Vagina (tissue), 2 donors: ENCODE measurements at regions not wholly inside any gene's neighbourhood (a gene's known extent, or its start where the extent isn't known, plus 50 kb on each side); places are given as distances from the start of the nearest gene placed in this dataset.
"Not testable (repeated sequence)": the region's sequence is repeated elsewhere in the genome, so short reads cannot be mapped to it uniquely, and the experiment has no call there.

Source experiments
- DNase-seq, 2 donors: peaks; one replicate each; pipeline ENCODE4 v3.0.0-alpha.2; 2017; ENCODE audit errors: extremely low spot score in 2 of 2
- H3K27ac ChIP-seq: fragments of 200-600 bp; sonication (generic); one replicate; pipeline ENCODE4 v1.5.1; 2019
- H3K27me3 ChIP-seq: fragments of 200-600 bp; sonication (generic); one replicate; pipeline ENCODE4 v1.5.1; 2019
- H3K36me3 ChIP-seq, 2 donors: fragments of 200-600 bp; sonication (generic); one replicate each; pipeline ENCODE4 v1.5.1; 2017 to 2019
- H3K4me1 ChIP-seq: fragments of 200-600 bp; sonication (generic); one replicate; pipeline ENCODE4 v1.5.1; 2019
- H3K4me3 ChIP-seq, 2 donors: fragments of 200-600 bp; sonication (generic); 1 replicate in 1 of 2; 2 replicates in 1 of 2; pipeline ENCODE4 v1.5.1; 2016 to 2019
- H3K9me3 ChIP-seq: fragments of 200-600 bp; sonication (generic); one replicate; pipeline ENCODE4 v1.5.1; 2019
- POLR2A ChIP-seq, 2 donors: fragments of 450-650 bp; IDR thresholded peaks; one replicate each; pipeline ENCODE4 v1.6.1; 2017; ENCODE audit warnings: antibody characterized with exemption in 2 of 2, mild to moderate bottlenecking in 2 of 2, moderate library complexity in 2 of 2
- POLR2AphosphoS5 ChIP-seq, 2 donors: sonication (generic); formaldehyde crosslinking; IDR thresholded peaks; one replicate each; pipeline ENCODE4 v1.9.0; 2017; ENCODE audit warnings: antibody characterized with exemption in 2 of 2, mild to moderate bottlenecking in 2 of 2, low read depth in 1 of 2; ENCODE audit not compliant: insufficient read depth in 1 of 2
- intact Hi-C: fragments of 100-400 bp; cut with DNase I; formaldehyde crosslinking; loops from one replicate; pipeline ENCODE4 v1.15.1; 2023
- TF ChIP-seq, protein P1 (sequence below), 3 experiments: fragments of 450-650 bp in 2 of 3; fragments of 200-600 bp in 1 of 3; sonication (generic) in 1 of 3; IDR thresholded peaks; one replicate each; pipeline ENCODE4 v1.5.1; 2017 to 2019; ENCODE audit warnings: antibody characterized with exemption in 3 of 3, mild to moderate bottlenecking in 2 of 3, moderate library complexity in 2 of 3

DNA sequence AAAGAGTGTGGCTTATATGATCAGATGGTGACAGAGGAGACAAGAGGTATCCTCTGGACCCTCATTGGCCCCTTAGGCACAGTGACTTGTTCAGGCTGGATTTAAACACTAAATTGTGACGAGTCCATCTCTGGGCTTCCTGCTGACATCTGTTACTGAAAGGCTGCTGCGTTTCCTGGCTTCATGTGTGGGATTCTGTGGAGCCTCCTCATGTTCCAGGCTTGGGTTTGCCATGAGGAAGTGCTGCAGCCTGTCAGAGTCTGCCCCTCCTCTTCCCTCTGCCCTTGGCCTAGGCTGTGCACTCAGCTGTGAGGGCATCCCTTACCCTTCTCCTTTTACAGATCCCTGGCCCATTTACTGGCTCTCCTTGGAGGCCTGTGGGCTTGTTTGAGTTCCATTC lies 159.1 kb upstream of the TTC29 start:
- no peak for DNase-seq
- no peaks in the 10 kb centered on the region for H3K27me3 ChIP-seq
- H3K36me3 ChIP-seq, result no peaks in the 10 kb centered on the region
- H3K4me1 ChIP-seq, result peaks cover 5% of the 10 kb centered on the region
- intact Hi-C loops, result loop anchor here (5.0 to 10.0 kb wide), 2 partner anchors 760 to 1488 kb away; no protein-coding TSS in a partner anchor
- no peak overlapping the region for H3K27ac ChIP-seq
- H3K4me3 ChIP-seq, result no peak overlapping the region
- H3K9me3 ChIP-seq, result no peaks in the 10 kb centered on the region
- TF ChIP-seq POLR2AphosphoS5 (IDR thresholded peaks at IDR 0.05; ENCODE audit: insufficient read depth in 1 of 2, low read depth in 1 of 2) (no peak), POLR2A (IDR thresholded peaks at IDR 0.05) (no peak)
- TF ChIP-seq, protein P1, sequence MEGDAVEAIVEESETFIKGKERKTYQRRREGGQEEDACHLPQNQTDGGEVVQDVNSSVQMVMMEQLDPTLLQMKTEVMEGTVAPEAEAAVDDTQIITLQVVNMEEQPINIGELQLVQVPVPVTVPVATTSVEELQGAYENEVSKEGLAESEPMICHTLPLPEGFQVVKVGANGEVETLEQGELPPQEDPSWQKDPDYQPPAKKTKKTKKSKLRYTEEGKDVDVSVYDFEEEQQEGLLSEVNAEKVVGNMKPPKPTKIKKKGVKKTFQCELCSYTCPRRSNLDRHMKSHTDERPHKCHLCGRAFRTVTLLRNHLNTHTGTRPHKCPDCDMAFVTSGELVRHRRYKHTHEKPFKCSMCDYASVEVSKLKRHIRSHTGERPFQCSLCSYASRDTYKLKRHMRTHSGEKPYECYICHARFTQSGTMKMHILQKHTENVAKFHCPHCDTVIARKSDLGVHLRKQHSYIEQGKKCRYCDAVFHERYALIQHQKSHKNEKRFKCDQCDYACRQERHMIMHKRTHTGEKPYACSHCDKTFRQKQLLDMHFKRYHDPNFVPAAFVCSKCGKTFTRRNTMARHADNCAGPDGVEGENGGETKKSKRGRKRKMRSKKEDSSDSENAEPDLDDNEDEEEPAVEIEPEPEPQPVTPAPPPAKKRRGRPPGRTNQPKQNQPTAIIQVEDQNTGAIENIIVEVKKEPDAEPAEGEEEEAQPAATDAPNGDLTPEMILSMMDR (IDR thresholded peaks at IDR 0.05), result no peak

DNA sequence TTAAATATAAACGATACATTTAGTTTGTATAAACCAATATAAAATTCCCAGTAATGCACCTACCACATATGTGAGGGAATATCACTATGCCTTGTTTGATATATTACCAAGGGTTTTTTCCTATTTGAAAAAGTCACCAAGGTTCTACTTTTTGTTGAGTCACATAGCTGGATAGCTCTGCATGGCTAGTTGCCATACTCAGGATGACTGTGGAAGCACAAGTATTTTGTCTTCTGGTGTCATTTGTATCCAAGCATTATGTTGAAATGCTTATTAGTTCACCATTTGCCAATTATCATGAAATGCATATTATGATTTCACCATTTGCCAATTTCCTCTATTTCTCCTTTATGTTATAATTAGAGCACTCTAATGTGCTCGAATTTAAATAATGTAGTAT lies 162.7 kb upstream of the TTC29 start:
- Histone ChIP-seq H3K4me1 (peaks cover under 1% of the 10 kb centered on the region), H3K36me3 (no peaks in the 10 kb centered on the region), H3K27me3 (no peaks in the 10 kb centered on the region), H3K27ac (no peak overlapping the region), H3K9me3 (no peaks in the 10 kb centered on the region), H3K4me3 (no peak overlapping the region)
- DNase-seq, result no peak
- TF ChIP-seq POLR2AphosphoS5 (IDR thresholded peaks at IDR 0.05; ENCODE audit: insufficient read depth in 1 of 2, low read depth in 1 of 2) (no peak), POLR2A (IDR thresholded peaks at IDR 0.05) (no peak)
- TF ChIP-seq, protein P1 (IDR thresholded peaks at IDR 0.05), result no peak
- intact Hi-C loops, result loop anchor here (5.0 to 10.0 kb wide), 2 partner anchors 764 to 1484 kb away; no protein-coding TSS in a partner anchor

DNA sequence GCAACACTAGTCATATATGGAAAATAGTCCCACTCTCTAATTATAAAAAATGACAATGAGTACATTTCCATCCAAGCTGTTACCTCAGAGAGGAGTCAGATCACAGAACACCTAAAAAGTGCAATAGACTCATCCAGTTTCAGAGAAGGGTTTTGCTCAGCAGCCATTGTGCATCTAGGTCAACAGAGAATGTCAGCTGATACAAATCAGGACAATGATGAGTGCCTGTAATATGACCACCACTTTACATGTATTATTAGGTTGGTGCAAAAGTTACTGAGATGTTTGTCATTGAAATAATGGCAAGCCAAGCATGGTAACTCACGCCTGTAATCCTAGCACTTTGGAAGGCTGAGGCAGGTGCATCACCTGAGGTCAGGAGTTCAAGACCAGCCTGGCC lies 164.1 kb upstream of the TTC29 start:
- no peak for DNase-seq
- Histone ChIP-seq H3K27ac (no peak overlapping the region), H3K9me3 (no peaks in the 10 kb centered on the region), H3K36me3 (no peaks in the 10 kb centered on the region), H3K27me3 (no peaks in the 10 kb centered on the region), H3K4me3 (no peak overlapping the region), H3K4me1 (no peaks in the 10 kb centered on the region)
- TF ChIP-seq POLR2AphosphoS5 (IDR thresholded peaks at IDR 0.05; ENCODE audit: insufficient read depth in 1 of 2, low read depth in 1 of 2), result no peak
- TF ChIP-seq POLR2A (IDR thresholded peaks at IDR 0.05), result no peak
- TF ChIP-seq, protein P1 (IDR thresholded peaks at IDR 0.05), result no peak
- intact Hi-C loops, result loop anchor here (5.0 to 10.0 kb wide), 2 partner anchors 765 to 1483 kb away; no protein-coding TSS in a partner anchor

DNA sequence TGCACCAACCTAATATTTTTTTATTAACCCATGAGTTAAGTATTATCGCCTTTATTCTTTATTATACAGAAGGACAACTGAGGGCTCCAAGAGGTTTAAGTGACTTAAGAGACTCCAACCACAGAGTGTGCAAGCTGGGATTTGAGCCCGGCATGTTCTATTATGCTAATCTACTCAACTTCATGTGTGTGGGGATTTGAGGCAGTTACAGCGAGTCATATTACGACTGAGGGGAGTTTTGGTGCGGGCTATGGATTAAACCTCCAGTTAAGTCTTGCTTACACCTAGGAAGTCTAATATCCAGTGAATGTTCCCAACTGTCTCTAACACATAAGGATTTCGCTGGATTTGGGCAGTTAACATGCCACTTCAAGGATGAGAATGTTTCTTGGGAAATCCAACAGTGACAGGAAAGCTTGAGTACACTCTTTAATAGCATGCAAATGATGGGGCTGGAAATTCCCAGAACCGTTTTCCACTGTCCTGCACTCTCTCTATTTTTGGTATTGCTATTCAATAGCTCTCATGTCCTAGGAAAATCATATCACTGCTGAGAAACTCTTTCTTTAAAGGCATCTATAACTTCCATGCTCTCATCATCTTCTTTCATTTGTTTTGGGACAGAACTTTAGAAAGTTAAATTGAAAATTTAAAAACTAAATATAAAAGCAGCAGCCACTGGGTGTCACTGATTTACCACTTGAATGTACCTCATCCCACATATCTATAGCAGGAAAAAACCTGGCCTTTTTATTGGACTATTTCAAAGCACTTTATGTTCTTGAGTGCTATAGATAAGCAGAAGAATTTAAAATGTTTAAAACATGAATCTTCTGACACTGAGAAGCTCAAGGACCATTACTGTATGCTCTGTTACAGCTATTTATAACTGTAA lies 165.1 kb upstream of the TTC29 start:
- Histone ChIP-seq H3K27ac (no peak overlapping the region), H3K4me3 (no peak overlapping the region), H3K4me1 (no peaks in the 10 kb centered on the region), H3K27me3 (no peaks in the 10 kb centered on the region), H3K9me3 (no peaks in the 10 kb centered on the region), H3K36me3 (no peaks in the 10 kb centered on the region)
- DNase-seq, result no peak
- intact Hi-C loops, result no loop called here
- no peak for TF ChIP-seq POLR2A (IDR thresholded peaks at IDR 0.05)
- TF ChIP-seq, protein P1 (IDR thresholded peaks at IDR 0.05), result peak in 1 of 3 experiments; percentile 18
- TF ChIP-seq POLR2AphosphoS5 (IDR thresholded peaks at IDR 0.05; ENCODE audit: insufficient read depth in 1 of 2, low read depth in 1 of 2), result no peak

DNA sequence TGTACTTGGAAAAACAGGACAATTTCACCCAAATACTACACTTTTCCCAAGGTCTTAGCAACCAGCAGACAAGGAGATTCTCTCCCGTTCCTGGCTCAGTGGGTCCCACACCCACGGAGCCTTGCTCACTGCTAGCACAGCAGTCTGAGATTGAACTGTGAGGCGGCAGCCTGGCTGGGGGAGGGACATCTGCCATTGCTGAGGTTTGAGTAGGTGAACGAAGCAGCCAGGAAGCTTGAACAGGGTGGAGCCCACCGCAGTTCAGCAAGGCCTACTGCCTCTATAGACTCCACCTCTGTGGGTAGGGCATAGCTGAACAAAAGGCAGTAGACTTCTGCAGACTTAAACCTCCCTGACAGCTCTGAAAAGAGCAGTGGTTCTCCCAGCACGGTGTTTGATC lies 166.5 kb upstream of the TTC29 start:
- H3K27me3 ChIP-seq, H3K4me1 ChIP-seq, H3K27ac ChIP-seq, intact Hi-C loops, DNase-seq, H3K4me3 ChIP-seq, H3K9me3 ChIP-seq, H3K36me3 ChIP-seq: not testable (repeated sequence)
